IPS-20b (cell line): ENCODE measurements at regions not wholly inside any gene's neighbourhood (a gene's known extent, or its start where the extent isn't known, plus 50 kb on each side); places are given as distances from the start of the nearest gene placed in this dataset.

Experiments
- H3K27ac ChIP-seq: one replicate; pipeline ENCODE4 v1.5.1; 2013; ENCODE audit warnings: low read length
- H3K27me3 ChIP-seq: 2 replicates; pipeline ENCODE4 v1.6.1; 2013; ENCODE audit warnings: mild to moderate bottlenecking, low read length, inconsistent platforms; ENCODE audit not compliant: insufficient read depth
- H3K36me3 ChIP-seq: 2 replicates; pipeline ENCODE4 v1.6.1; 2013; ENCODE audit warnings: low read depth, mild to moderate bottlenecking, inconsistent platforms, low read length, moderate library complexity; ENCODE audit not compliant: insufficient read depth
- H3K4me1 ChIP-seq: 2 replicates; pipeline ENCODE4 v1.6.1; 2013; ENCODE audit warnings: mild to moderate bottlenecking, control low read depth, inconsistent platforms, low read length, moderate library complexity; ENCODE audit not compliant: insufficient read depth
- H3K4me3 ChIP-seq: 2 replicates; pipeline ENCODE4 v1.5.1; 2013; ENCODE audit warnings: mild to moderate bottlenecking, low read length, inconsistent platforms
- H3K9ac ChIP-seq: 2 replicates; pipeline ENCODE4 v1.6.1; 2013; ENCODE audit warnings: low read depth, mild to moderate bottlenecking, inconsistent platforms, low read length, moderate library complexity
- H3K9me3 ChIP-seq: 2 replicates; pipeline ENCODE4 v1.6.1; 2013; ENCODE audit warnings: mild to moderate bottlenecking, low read depth, low read length, inconsistent platforms; ENCODE audit not compliant: insufficient read depth

GRCh38 chr11:80593648-80594374 is 1153.0 kb upstream of the TENM4 start:
- H3K27ac ChIP-seq = no peak overlapping the region

GRCh38 chr11:80592546-80592945 is 1151.7 kb upstream of the TENM4 start:
- Histone ChIP-seq H3K9ac (no peak overlapping the region), H3K27me3 (no peaks in the 10 kb centered on the region), H3K4me3 (no peak overlapping the region), H3K27ac (no peak overlapping the region), H3K4me1 (no peaks in the 10 kb centered on the region; the same call in 1 of the 2 replicates), H3K9me3 (no peaks in the 10 kb centered on the region), H3K36me3 (no peaks in the 10 kb centered on the region)

More at GRCh38 chr11:80593648-80594374, 1153.0 kb upstream of the TENM4 start:
- H3K4me1 ChIP-seq = no peaks in the 10 kb centered on the region; the same call in 1 of the 2 replicates
- H3K9me3 ChIP-seq = no peaks in the 10 kb centered on the region
- H3K9ac ChIP-seq = no peak overlapping the region
- no peaks in the 10 kb centered on the region for H3K27me3 ChIP-seq
- H3K4me3 ChIP-seq = no peak overlapping the region
- H3K36me3 ChIP-seq = no peaks in the 10 kb centered on the region

DNA sequence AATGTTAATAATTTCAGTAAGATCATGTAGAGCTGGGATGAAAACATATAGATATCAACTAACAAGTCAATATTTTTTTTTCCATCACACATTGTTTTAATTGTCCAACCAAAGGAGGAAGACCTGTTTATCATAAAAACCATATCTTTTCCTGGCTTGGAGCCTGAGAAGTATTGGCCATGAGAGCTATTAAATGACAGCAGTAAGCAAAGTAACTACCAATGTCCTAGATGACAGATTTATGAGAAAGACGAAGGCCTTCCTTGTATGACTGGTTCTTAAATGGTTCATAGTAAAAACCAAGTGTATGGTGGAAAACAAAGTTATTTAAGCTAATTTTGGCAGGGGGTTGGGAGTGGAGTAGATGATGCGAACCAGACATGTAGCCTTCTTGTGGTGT is 1147.1 kb upstream of the TENM4 start:
- Histone ChIP-seq H3K36me3 (no peaks in the 10 kb centered on the region), H3K27ac (no peak overlapping the region), H3K27me3 (no peaks in the 10 kb centered on the region), H3K4me1 (peaks cover 7% of the 10 kb centered on the region), H3K9ac (no peak overlapping the region), H3K9me3 (no peaks in the 10 kb centered on the region), H3K4me3 (no peak overlapping the region)

DNA sequence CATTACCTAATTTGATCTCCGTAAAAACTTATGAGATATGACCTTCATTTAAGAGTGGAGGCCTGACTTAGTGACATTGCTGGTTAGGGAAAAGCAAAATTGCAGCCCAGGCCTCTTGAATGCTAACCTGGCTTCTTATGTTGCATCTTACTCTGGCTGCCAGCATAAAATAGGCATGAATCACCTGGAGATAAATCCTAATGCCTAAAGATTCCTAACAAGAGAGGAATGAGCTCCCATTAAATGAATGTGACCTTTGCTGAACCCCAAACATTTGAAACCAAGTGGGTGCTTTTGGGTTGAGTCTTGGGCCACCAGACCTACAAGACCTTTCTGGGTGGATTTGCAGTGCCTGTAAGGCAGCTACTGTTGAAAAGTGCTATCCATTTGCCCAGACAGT is 1145.6 kb upstream of the TENM4 start:
- Histone ChIP-seq H3K9ac (no peak overlapping the region), H3K27me3 (no peaks in the 10 kb centered on the region), H3K9me3 (no peaks in the 10 kb centered on the region), H3K4me1 (peaks cover 7% of the 10 kb centered on the region), H3K4me3 (no peak overlapping the region), H3K27ac (no peak overlapping the region), H3K36me3 (no peaks in the 10 kb centered on the region)

GRCh38 chr11:80584661-80585060 is 1143.8 kb upstream of the TENM4 start:
- H3K9ac ChIP-seq = no peak overlapping the region
- H3K4me1 ChIP-seq = peaks cover 7% of the 10 kb centered on the region
- no peaks in the 10 kb centered on the region for H3K36me3 ChIP-seq
- H3K4me3 ChIP-seq = no peak overlapping the region
- H3K27me3 ChIP-seq = no peaks in the 10 kb centered on the region
- H3K27ac ChIP-seq = no peak overlapping the region
- no peaks in the 10 kb centered on the region for H3K9me3 ChIP-seq

DNA sequence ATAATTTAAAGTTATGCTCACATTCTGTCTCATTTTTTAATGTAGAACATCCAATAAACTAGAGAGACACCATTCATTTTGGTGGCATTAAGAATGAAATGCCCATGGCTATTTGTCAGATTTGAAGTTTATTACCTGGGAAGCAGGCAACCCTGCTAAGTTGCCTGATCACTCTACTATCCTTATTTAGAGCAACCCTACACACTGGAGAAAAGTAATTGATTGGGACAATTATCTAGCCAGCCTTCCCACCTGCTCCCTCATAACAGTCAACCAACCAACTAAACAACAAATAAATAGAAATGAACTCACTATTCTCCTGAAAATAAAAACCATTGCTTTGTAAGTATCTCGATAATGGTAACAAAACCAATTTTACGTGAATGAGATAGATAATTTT is 1129.0 kb upstream of the TENM4 start:
- Histone ChIP-seq H3K36me3 (no peaks in the 10 kb centered on the region), H3K9me3 (peaks cover 10% of the 10 kb centered on the region), H3K27me3 (no peaks in the 10 kb centered on the region), H3K4me1 (no peaks in the 10 kb centered on the region), H3K9ac (no peak overlapping the region), H3K4me3 (no peak overlapping the region), H3K27ac (no peak overlapping the region)

DNA sequence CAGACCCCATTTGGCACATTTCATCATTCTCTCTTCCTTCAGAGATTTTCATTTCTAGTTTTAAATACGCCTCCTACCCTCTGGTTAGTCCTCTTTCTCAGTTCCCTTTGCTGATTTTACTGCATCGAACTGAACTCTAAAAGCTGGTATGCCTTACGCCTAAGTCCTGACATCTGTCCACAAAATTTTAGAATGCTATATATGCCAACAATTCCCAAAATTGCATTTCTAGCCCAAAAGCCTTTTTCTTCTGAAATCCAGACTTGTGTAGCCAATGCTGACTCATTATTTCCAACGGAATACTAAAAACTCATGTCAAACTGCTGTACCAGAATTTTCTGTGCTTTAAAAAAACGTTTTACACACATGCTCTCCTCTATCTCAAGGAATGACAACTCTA is 1124.4 kb upstream of the TENM4 start:
- Histone ChIP-seq H3K9ac (no peak overlapping the region), H3K4me1 (peaks cover 11% of the 10 kb centered on the region; the same call in 1 of the 2 replicates), H3K36me3 (no peaks in the 10 kb centered on the region), H3K9me3 (no peaks in the 10 kb centered on the region), H3K27me3 (no peaks in the 10 kb centered on the region), H3K27ac (no peak overlapping the region), H3K4me3 (no peak overlapping the region)

DNA sequence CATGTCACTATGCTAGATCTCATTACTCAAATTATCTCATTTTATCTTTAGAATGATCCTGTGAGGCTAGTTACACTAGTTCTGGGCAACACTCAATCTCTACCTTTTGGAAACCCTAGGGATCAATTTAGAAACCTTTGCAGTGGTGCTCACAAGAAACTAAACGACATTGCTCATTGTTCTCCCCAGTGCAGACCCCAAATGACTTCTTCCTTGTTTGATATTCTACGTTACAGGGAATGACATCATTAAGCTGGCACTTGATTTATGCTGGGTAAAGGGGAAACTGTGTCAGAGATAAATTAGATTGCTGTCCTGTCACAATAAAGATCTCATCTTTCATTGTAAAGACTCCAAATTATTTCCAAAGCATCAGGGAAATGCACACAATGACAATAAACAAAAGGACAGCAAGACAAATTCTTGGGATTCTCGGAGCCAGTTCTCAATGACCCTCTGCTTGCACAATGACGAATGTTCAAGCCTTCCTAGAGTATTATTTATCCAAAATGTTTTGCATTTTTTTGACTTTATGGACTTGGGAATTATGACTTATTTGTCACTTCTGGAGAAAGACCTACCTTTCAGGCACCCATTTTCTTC is 1121.8 kb upstream of the TENM4 start:
- peaks cover 11% of the 10 kb centered on the region; the same call in 1 of the 2 replicates for H3K4me1 ChIP-seq
- no peaks in the 10 kb centered on the region for H3K9me3 ChIP-seq
- no peak overlapping the region for H3K9ac ChIP-seq
- H3K27ac ChIP-seq = no peak overlapping the region
- H3K36me3 ChIP-seq = no peaks in the 10 kb centered on the region
- H3K4me3 ChIP-seq = no peak overlapping the region
- H3K27me3 ChIP-seq = no peaks in the 10 kb centered on the region

DNA sequence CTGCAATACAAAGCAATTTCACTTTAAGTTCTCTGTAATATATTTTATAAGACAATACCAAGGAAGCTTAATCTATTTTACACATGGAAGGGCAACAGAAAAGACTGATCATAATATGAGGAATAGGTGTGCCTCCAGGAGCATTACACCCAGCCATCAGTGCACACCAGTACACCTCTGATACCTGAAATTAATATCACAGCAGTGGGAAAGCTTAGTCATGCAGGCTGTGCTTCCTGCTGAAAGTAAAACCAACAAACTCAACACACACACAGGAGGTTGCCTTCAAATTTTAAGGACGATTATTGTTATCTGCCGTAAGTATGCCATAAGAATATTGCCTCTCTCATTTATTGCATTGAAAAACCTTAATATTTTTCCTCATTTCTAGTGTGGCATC is 1119.1 kb upstream of the TENM4 start:
- no peak overlapping the region for H3K4me3 ChIP-seq
- no peak overlapping the region for H3K9ac ChIP-seq
- no peak overlapping the region for H3K27ac ChIP-seq
- H3K9me3 ChIP-seq = no peaks in the 10 kb centered on the region
- peaks cover 11% of the 10 kb centered on the region; the same call in 1 of the 2 replicates for H3K4me1 ChIP-seq
- H3K36me3 ChIP-seq = no peaks in the 10 kb centered on the region
- H3K27me3 ChIP-seq = no peaks in the 10 kb centered on the region

DNA sequence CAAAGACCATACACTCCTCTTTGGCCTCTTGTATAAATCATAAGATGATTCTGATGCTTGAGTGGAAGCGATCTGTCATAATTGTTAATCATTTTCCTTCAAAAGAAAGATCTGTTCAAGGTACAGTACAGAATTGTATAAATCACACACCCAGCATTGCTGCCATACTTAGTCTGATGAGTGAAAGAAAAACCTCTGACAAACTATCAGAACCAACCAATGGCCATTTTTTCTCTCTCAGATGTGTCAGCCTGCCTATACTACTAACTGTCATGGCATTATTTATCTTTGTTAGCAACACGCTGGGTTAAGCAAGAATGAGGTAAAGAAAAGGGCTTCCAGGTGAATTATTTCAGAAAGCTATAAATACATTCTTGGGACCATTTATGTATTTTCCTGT is 1112.7 kb upstream of the TENM4 start:
- H3K27ac ChIP-seq = no peak overlapping the region
- no peak overlapping the region for H3K4me3 ChIP-seq
- no peaks in the 10 kb centered on the region for H3K27me3 ChIP-seq
- no peaks in the 10 kb centered on the region for H3K36me3 ChIP-seq
- H3K4me1 ChIP-seq = no peaks in the 10 kb centered on the region
- H3K9me3 ChIP-seq = no peaks in the 10 kb centered on the region
- no peak overlapping the region for H3K9ac ChIP-seq

DNA sequence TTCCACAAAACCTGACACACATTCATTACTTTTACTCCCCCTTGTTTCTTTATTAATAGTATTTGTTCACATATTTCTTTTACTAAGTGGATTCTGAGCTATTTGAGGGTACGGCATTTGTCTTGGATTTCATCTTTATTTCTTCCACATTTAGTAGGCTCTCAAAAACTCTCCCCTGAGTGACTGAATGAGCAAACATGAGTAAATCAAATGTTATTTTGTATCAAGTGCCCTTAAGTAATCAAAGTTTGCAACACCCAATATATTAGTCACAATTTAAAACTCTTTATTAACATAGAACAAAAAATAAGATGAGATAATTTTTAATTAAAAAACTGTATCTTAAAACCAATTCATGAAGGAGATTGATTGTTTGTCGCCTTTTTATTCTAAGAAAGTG is 1101.9 kb upstream of the TENM4 start:
- Histone ChIP-seq H3K36me3 (no peaks in the 10 kb centered on the region), H3K4me1 (no peaks in the 10 kb centered on the region), H3K9ac (no peak overlapping the region), H3K27ac (no peak overlapping the region), H3K27me3 (no peaks in the 10 kb centered on the region), H3K9me3 (no peaks in the 10 kb centered on the region), H3K4me3 (no peak overlapping the region)

DNA sequence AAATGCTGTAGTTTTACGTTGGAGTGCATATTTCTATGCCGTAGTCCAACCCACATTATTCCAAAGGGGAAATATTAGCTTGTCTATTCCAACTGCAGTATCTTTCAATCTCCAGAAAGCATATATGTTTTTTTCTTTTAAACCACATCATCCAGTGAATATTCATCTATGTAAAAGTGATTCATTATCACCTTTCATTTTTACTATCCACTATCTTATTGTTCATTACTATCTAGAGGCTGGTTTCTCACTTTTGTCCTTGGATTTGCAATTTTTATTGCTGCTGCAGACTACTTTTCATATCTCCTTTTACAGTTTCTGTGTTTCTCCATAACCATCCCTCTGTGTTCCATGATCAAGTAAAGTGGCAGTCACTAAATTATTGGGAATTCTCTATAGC is 1097.2 kb upstream of the TENM4 start:
- H3K4me1 ChIP-seq = no peaks in the 10 kb centered on the region
- no peaks in the 10 kb centered on the region for H3K27me3 ChIP-seq
- no peak overlapping the region for H3K4me3 ChIP-seq
- no peak overlapping the region for H3K9ac ChIP-seq
- H3K27ac ChIP-seq = no peak overlapping the region
- peaks cover 7% of the 10 kb centered on the region for H3K9me3 ChIP-seq
- no peaks in the 10 kb centered on the region for H3K36me3 ChIP-seq
